ENCODE measurements at regions not wholly inside any gene's neighbourhood (a gene's known extent, or its start where the extent isn't known, plus 50 kb on each side); places are given as distances from the start of the nearest gene placed in this dataset.

DNA sequence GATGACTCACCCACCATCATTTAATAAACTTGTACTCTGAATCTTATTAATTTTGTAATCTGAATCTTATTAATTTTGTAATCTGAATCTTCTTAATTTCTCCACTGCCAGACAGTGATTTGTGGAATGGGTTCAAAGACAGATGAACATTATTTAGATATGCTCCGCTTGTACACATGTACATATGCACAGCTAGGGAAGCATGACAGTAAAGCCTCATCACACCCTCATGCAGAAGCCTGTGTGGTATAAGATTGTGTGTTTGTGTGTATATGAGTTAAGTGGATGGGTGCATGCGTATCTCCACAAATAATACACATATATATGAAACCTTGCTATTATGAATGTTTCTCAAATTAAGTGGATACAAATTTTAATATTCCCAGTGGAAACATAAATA lies 318.5 kb upstream of the SFRP2 start:
- Histone ChIP-seq H3K4me1 (ENCODE audit: insufficient read depth) (no peaks in the 10 kb centered on the region), H3K36me3 (ENCODE audit: insufficient read depth) (no peaks in the 10 kb centered on the region), H3K79me2 (replicated peaks; ENCODE audit: insufficient read depth) (no peaks in the 10 kb centered on the region), H3K4me2 (no peak overlapping the region), H3F3A (replicated peaks; ENCODE audit: low read depth) (no peaks in the 10 kb centered on the region), H3K4me3 (no peak overlapping the region), H4K20me1 (replicated peaks; ENCODE audit: insufficient read depth) (no peaks in the 10 kb centered on the region), H3K9me2 (ENCODE audit: insufficient read depth) (peaks cover 6% of the 10 kb centered on the region; the same call in 1 of the 2 replicates), H2AFZ (no peak overlapping the region), H3K27me3 (ENCODE audit: insufficient read depth) (no peaks in the 10 kb centered on the region), H3K27ac (ENCODE audit: low read depth) (no peak overlapping the region)
- DNase-seq (ENCODE audit: low spot score) (no peak), ATAC-seq (no peak)
- Mint-ChIP-seq H3K27me3 (ENCODE audit: insufficient read depth, low read depth, poor library complexity) (peaks cover 1% of the 10 kb centered on the region), H3K36me3 (ENCODE audit: low read depth) (peaks cover 2% of the 10 kb centered on the region; the same call in 1 of the 3 replicates), H3K4me3 (no peak overlapping the region), H3K27ac (no peak overlapping the region), H3K9me3 (peaks cover 8% of the 10 kb centered on the region; the same call in 2 of the 3 replicates), H3K4me1 (no peaks in the 10 kb centered on the region)
- TF ChIP-seq, protein P1, sequence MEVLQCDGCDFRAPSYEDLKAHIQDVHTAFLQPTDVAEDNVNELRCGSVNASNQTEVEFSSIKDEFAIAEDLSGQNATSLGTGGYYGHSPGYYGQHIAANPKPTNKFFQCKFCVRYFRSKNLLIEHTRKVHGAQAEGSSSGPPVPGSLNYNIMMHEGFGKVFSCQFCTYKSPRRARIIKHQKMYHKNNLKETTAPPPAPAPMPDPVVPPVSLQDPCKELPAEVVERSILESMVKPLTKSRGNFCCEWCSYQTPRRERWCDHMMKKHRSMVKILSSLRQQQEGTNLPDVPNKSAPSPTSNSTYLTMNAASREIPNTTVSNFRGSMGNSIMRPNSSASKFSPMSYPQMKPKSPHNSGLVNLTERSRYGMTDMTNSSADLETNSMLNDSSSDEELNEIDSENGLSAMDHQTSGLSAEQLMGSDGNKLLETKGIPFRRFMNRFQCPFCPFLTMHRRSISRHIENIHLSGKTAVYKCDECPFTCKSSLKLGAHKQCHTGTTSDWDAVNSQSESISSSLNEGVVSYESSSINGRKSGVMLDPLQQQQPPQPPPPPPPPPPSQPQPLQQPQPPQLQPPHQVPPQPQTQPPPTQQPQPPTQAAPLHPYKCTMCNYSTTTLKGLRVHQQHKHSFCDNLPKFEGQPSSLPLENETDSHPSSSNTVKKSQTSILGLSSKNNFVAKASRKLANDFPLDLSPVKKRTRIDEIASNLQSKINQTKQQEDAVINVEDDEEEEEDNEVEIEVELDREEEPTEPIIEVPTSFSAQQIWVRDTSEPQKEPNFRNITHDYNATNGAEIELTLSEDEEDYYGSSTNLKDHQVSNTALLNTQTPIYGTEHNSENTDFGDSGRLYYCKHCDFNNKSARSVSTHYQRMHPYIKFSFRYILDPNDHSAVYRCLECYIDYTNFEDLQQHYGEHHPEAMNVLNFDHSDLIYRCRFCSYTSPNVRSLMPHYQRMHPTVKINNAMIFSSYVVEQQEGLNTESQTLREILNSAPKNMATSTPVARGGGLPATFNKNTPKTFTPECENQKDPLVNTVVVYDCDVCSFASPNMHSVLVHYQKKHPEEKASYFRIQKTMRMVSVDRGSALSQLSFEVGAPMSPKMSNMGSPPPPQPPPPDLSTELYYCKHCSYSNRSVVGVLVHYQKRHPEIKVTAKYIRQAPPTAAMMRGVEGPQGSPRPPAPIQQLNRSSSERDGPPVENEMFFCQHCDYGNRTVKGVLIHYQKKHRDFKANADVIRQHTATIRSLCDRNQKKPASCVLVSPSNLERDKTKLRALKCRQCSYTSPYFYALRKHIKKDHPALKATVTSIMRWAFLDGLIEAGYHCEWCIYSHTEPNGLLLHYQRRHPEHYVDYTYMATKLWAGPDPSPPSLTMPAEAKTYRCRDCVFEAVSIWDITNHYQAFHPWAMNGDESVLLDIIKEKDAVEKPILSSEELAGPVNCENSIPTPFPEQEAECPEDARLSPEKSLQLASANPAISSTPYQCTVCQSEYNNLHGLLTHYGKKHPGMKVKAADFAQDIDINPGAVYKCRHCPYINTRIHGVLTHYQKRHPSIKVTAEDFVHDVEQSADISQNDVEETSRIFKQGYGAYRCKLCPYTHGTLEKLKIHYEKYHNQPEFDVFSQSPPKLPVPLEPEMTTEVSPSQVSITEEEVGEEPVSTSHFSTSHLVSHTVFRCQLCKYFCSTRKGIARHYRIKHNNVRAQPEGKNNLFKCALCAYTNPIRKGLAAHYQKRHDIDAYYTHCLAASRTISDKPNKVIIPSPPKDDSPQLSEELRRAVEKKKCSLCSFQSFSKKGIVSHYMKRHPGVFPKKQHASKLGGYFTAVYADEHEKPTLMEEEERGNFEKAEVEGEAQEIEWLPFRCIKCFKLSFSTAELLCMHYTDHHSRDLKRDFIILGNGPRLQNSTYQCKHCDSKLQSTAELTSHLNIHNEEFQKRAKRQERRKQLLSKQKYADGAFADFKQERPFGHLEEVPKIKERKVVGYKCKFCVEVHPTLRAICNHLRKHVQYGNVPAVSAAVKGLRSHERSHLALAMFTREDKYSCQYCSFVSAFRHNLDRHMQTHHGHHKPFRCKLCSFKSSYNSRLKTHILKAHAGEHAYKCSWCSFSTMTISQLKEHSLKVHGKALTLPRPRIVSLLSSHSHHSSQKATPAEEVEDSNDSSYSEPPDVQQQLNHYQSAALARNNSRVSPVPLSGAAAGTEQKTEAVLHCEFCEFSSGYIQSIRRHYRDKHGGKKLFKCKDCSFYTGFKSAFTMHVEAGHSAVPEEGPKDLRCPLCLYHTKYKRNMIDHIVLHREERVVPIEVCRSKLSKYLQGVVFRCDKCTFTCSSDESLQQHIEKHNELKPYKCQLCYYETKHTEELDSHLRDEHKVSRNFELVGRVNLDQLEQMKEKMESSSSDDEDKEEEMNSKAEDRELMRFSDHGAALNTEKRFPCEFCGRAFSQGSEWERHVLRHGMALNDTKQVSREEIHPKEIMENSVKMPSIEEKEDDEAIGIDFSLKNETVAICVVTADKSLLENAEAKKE (CRISPR knock-in tag; IDR thresholded peaks at IDR 0.05), result no peak
- TF ChIP-seq ZNF114 (CRISPR knock-in tag; IDR thresholded peaks at IDR 0.05), result no peak
- TF ChIP-seq POLR2AphosphoS5 (IDR thresholded peaks at IDR 0.05; ENCODE audit: low read depth), result no peak
- no peak for TF ChIP-seq EZH2phosphoT487 (IDR thresholded peaks at IDR 0.05; ENCODE audit: unreplicated experiment)
- TF ChIP-seq, protein P2, sequence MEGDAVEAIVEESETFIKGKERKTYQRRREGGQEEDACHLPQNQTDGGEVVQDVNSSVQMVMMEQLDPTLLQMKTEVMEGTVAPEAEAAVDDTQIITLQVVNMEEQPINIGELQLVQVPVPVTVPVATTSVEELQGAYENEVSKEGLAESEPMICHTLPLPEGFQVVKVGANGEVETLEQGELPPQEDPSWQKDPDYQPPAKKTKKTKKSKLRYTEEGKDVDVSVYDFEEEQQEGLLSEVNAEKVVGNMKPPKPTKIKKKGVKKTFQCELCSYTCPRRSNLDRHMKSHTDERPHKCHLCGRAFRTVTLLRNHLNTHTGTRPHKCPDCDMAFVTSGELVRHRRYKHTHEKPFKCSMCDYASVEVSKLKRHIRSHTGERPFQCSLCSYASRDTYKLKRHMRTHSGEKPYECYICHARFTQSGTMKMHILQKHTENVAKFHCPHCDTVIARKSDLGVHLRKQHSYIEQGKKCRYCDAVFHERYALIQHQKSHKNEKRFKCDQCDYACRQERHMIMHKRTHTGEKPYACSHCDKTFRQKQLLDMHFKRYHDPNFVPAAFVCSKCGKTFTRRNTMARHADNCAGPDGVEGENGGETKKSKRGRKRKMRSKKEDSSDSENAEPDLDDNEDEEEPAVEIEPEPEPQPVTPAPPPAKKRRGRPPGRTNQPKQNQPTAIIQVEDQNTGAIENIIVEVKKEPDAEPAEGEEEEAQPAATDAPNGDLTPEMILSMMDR (conservative IDR thresholded peaks at IDR 0.05; ENCODE audit: low read depth in 2 of 2), result no peak
- TF ChIP-seq JUNB (IDR thresholded peaks at IDR 0.05; ENCODE audit: unreplicated experiment), result no peak
- TF ChIP-seq, protein P3, sequence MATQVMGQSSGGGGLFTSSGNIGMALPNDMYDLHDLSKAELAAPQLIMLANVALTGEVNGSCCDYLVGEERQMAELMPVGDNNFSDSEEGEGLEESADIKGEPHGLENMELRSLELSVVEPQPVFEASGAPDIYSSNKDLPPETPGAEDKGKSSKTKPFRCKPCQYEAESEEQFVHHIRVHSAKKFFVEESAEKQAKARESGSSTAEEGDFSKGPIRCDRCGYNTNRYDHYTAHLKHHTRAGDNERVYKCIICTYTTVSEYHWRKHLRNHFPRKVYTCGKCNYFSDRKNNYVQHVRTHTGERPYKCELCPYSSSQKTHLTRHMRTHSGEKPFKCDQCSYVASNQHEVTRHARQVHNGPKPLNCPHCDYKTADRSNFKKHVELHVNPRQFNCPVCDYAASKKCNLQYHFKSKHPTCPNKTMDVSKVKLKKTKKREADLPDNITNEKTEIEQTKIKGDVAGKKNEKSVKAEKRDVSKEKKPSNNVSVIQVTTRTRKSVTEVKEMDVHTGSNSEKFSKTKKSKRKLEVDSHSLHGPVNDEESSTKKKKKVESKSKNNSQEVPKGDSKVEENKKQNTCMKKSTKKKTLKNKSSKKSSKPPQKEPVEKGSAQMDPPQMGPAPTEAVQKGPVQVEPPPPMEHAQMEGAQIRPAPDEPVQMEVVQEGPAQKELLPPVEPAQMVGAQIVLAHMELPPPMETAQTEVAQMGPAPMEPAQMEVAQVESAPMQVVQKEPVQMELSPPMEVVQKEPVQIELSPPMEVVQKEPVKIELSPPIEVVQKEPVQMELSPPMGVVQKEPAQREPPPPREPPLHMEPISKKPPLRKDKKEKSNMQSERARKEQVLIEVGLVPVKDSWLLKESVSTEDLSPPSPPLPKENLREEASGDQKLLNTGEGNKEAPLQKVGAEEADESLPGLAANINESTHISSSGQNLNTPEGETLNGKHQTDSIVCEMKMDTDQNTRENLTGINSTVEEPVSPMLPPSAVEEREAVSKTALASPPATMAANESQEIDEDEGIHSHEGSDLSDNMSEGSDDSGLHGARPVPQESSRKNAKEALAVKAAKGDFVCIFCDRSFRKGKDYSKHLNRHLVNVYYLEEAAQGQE (IDR thresholded peaks at IDR 0.05; ENCODE audit: unreplicated experiment), result no peak
- TF ChIP-seq, protein P4, sequence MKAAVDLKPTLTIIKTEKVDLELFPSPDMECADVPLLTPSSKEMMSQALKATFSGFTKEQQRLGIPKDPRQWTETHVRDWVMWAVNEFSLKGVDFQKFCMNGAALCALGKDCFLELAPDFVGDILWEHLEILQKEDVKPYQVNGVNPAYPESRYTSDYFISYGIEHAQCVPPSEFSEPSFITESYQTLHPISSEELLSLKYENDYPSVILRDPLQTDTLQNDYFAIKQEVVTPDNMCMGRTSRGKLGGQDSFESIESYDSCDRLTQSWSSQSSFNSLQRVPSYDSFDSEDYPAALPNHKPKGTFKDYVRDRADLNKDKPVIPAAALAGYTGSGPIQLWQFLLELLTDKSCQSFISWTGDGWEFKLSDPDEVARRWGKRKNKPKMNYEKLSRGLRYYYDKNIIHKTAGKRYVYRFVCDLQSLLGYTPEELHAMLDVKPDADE (IDR thresholded peaks at IDR 0.05), result no peak
- TF ChIP-seq ZNF331 (CRISPR knock-in tag; IDR thresholded peaks at IDR 0.05; ENCODE audit: low read depth), result no peak
- TF ChIP-seq NANOG (IDR thresholded peaks at IDR 0.05; ENCODE audit: borderline replicate concordance), result no peak
